Cardiac fibroblast (primary cell): ENCODE measurements at regions not wholly inside any gene's neighbourhood (a gene's known extent, or its start where the extent isn't known, plus 50 kb on each side); places are given as distances from the start of the nearest gene placed in this dataset.

Experiments
- DNase-seq, 2 donors: peaks; one replicate each; pipeline versions ENCODE4 v3.0.0 to v3.0.0-alpha.2; 2010; ENCODE audit warnings: low read depth in 2 of 2
- H3K4me3 ChIP-seq, 2 donors: replicated peaks in 1 of 2; 1 replicate in 1 of 2; 2 replicates in 1 of 2; pipeline ENCODE4 v1.5.1; 2011; ENCODE audit warnings: low read depth in 2 of 2, low read length in 2 of 2, mild to moderate bottlenecking in 2 of 2, moderate library complexity in 1 of 2
- CTCF ChIP-seq: IDR thresholded peaks from one replicate; pipeline ENCODE4 v1.5.1; 2011; ENCODE audit warnings: low read depth, mild to moderate bottlenecking, low read length, inconsistent platforms

DNA sequence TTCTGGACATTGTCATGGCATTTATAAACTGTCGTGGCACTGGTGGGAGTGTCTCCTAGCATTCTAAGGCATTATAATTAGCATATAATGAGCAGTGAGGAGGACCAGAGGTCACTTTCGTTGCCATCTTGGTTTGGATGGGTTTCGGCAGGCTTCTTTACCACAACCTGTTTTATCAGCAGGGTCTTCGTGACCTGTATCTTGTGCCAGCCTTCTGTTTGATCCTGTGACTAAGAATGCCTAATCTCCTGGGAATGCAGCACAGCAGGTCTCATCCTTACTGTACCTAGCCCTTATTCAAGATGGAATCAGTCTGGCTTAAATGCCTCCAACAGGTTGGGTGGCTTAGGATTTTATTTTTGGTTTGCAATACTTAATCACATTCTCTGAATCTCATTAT, 142.7 kb upstream of the GGTLC1 start:
- DNase-seq: no peak
- TF ChIP-seq CTCF: no peak
- H3K4me3 ChIP-seq: no peak overlapping the region

DNA sequence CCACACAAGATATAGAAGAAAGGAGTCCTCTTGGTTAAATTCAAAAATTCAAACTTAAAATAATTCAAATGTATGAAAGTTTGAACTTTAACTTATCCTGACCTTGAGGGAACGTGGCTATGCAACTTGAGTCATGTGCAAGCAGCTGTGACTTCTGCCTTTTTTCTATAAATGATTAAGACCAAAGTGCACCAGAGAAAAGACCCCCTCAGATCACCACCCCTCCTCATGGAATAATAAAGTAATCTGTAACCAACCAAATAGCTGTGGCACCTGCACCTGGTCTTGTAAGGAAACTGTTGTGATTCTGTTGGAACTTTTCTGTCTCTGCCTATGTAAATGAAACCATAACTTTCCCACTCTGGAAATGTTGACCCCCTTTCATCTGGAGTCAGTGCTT, 141.1 kb upstream of the GGTLC1 start:
- H3K4me3 ChIP-seq: no peak overlapping the region
- no peak for DNase-seq
- no peak for TF ChIP-seq CTCF

DNA sequence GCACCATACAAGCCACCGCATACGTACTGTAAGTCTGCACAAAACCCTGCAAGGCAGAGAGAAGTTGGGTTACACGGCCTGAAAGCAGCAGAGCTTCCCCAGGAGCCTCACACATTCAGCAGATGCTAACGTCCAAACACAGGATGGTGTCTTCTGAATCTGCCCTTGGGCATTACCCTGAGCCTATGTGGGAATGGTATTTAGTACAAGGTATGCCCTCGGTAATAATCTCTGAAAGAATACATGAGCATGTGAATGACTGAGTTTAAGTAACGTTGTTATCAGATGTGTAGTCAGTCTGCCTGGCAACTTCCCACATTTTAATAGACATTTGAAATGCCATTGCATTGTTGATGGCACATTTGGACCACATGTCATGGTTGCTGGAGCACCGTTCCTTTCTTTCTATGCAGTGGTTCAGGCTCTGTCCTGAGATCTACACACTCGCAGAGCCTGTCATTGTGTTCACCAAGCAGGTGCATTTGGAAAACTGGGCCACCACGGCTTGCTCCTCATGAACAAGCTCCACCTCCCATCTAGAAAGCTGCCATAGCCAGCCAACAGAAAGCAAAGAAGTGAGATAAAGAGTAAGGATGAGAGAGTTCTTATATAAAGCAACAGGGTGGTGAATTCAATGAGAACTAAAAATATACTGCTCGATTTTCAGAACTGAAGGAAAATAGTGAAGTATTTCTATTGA, 136.5 kb upstream of the GGTLC1 start:
- no peak for TF ChIP-seq CTCF
- no peak for DNase-seq
- H3K4me3 ChIP-seq: no peak overlapping the region

GRCh38 chr20:24124003-24124402, 135.4 kb upstream of the GGTLC1 start:
- H3K4me3 ChIP-seq: no peak overlapping the region
- TF ChIP-seq CTCF: no peak
- no peak for DNase-seq

GRCh38 chr20:24118441-24119175, 130.0 kb upstream of the GGTLC1 start:
- peak; percentile 24 to 61 for DNase-seq
- no peak overlapping the region for H3K4me3 ChIP-seq
- no peak for TF ChIP-seq CTCF

GRCh38 chr20:24118034-24118433, 129.5 kb upstream of the GGTLC1 start:
- peak in 1 of 2 donors; percentile 15 for DNase-seq
- no peak overlapping the region for H3K4me3 ChIP-seq
- TF ChIP-seq CTCF: no peak

DNA sequence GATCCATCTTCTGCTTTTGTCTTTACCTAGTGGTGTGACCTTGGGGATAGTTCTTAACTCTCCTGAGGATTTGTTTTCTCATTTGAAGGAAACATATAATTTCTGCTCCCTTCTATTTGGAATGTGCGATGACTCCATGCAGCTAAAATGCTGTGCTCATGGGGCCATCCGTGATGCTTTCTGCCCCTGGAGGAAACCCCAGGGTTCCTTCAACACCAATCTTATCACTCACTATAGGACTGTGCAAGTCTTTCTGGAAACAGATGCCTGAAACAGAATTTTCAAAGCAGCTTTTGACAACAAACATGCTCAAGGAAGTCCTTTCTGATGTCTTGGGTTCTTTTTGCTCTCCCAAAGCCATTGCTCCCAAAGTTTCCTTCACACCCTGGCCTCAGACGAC, 128.8 kb upstream of the GGTLC1 start:
- H3K4me3 ChIP-seq: no peak overlapping the region

More for the DNA sequence above, 128.8 kb upstream of the GGTLC1 start:
- no peak for TF ChIP-seq CTCF
- peak in 1 of 2 donors; percentile 21 for DNase-seq
